Endothelial cell of umbilical vein (primary cell): ENCODE measurements at regions not wholly inside any gene's neighbourhood (a gene's known extent, or its start where the extent isn't known, plus 50 kb on each side); places are given as distances from the start of the nearest gene placed in this dataset.
A peak's percentile ranks its signal among the peaks of the same experiment; 100 is the strongest.

Experiments used
- BruUV-seq: library from RNA; stranded (reverse); fragments of 400-500 nt; replicated peaks from 2 replicates; lab custom pipeline; 2021; lab: Mats Ljungman, UMichigan
- CTCF ChIA-PET: fragments of 300-600, 350-600 bp; sonication (Branson Sonifier 250); formaldehyde crosslinking; loops from one replicate; lab custom pipeline; 2021; ENCODE audit warnings: antibody characterized with exemption, inconsistent platforms; lab: Charles Lee
- POLR2A ChIA-PET: fragments of 300-600, 350-600 bp; sonication (Branson Sonifier 250); formaldehyde crosslinking; loops from one replicate; lab custom pipeline; 2021; ENCODE audit warnings: antibody characterized with exemption, inconsistent platforms; lab: Charles Lee
- DNase-seq: peaks from one replicate; pipeline ENCODE4 v3.0.0-alpha.2; 2011; ENCODE audit warnings: low read depth, low spot score
- FAIRE-seq: peaks from 2 replicates; lab custom pipeline; 2011; peaks lifted over from hg19 to GRCh38; lab: Jason Lieb, UNC
- H2AFZ ChIP-seq: 2 replicates; pipeline ENCODE4 v1.6.0; 2012; ENCODE audit warnings: low read depth, low read length, control low read depth, inconsistent platforms
- H3K27ac ChIP-seq: 2 replicates; pipeline ENCODE4 v1.5.1; 2011; ENCODE audit warnings: low read depth, mild to moderate bottlenecking, control low read depth, low read length, moderate library complexity; ENCODE audit not compliant: insufficient read depth
- H3K27me3 ChIP-seq, 2 experiments: 2 replicates each; pipeline versions ENCODE4 v1.6.0 to v1.6.1; 2011; ENCODE audit warnings: low read length in 2 of 2, mixed read lengths in 1 of 2; ENCODE audit not compliant: control insufficient read depth in 2 of 2, insufficient read depth in 2 of 2
- H3K36me3 ChIP-seq, 2 experiments: 2 replicates in 1 of 2; 3 replicates in 1 of 2; pipeline ENCODE4 v1.5.1; 2011; ENCODE audit warnings: low read length in 2 of 2, mild to moderate bottlenecking in 1 of 2, moderate library complexity in 1 of 2; ENCODE audit not compliant: control insufficient read depth in 2 of 2, insufficient read depth in 2 of 2; ENCODE audit errors: extremely low read depth in 1 of 2
- H3K4me1 ChIP-seq: 3 replicates; pipeline ENCODE4 v1.5.1; 2011; ENCODE audit warnings: mild to moderate bottlenecking, low read length; ENCODE audit not compliant: control insufficient read depth, insufficient read depth; ENCODE audit errors: extremely low read depth
- H3K4me2 ChIP-seq: 2 replicates; pipeline ENCODE4 v1.6.1; 2011; ENCODE audit warnings: low read length, control low read depth, mixed read lengths; ENCODE audit not compliant: insufficient read depth
- H3K4me3 ChIP-seq, 3 experiments: fragments of 200-600 bp in 1 of 3; sonication (generic), shearing (Covaris generic) in 1 of 3; replicated peaks in 1 of 3; 2 replicates each; pipeline ENCODE4 v1.5.1; 2011 to 2016; ENCODE audit warnings: control low read depth in 3 of 3, low read length in 3 of 3, mild to moderate bottlenecking in 2 of 3, inconsistent platforms in 1 of 3, low read depth in 1 of 3, moderate library complexity in 1 of 3; ENCODE audit not compliant: insufficient read depth in 1 of 3
- H3K79me2 ChIP-seq: 2 replicates; pipeline ENCODE4 v1.6.0; 2012; ENCODE audit warnings: low read length, inconsistent platforms; ENCODE audit not compliant: control insufficient read depth, insufficient read depth
- H3K9ac ChIP-seq: replicated peaks from 2 replicates; pipeline ENCODE3; 2011; ENCODE audit warnings: low read length, control low read depth; ENCODE audit not compliant: insufficient read depth; ENCODE audit errors: extremely low read depth
- H3K9me1 ChIP-seq: replicated peaks from 3 replicates; pipeline ENCODE4 v1.6.0; 2011; ENCODE audit warnings: mild to moderate bottlenecking, low read length; ENCODE audit not compliant: control insufficient read depth, insufficient read depth; ENCODE audit errors: extremely low read depth
- H3K9me3 ChIP-seq: replicated peaks from 2 replicates; pipeline ENCODE4 v1.5.1; 2012; ENCODE audit warnings: low read length, inconsistent platforms; ENCODE audit not compliant: control insufficient read depth, insufficient read depth
- H4K20me1 ChIP-seq: replicated peaks from 2 replicates; pipeline ENCODE3; 2011; ENCODE audit warnings: mild to moderate bottlenecking, low read length; ENCODE audit not compliant: control insufficient read depth, insufficient read depth; ENCODE audit errors: extremely low read depth
- CTCF ChIP-seq, 2 donors: IDR thresholded peaks; 1 replicate in 1 of 2; 2 replicates in 1 of 2; pipeline ENCODE4 v1.5.1; 2011; ENCODE audit warnings: low read length in 2 of 2, mild to moderate bottlenecking in 2 of 2, moderate library complexity in 2 of 2, control low read depth in 1 of 2, inconsistent platforms in 1 of 2, low read depth in 1 of 2; ENCODE audit not compliant: insufficient read depth in 1 of 2; ENCODE audit errors: extremely low read depth in 1 of 2
- EZH2 ChIP-seq: IDR thresholded peaks from 2 replicates; pipeline ENCODE4 v1.6.1; 2012; ENCODE audit warnings: borderline replicate concordance, low read depth, mild to moderate bottlenecking, moderate library complexity, low read length, inconsistent platforms; ENCODE audit not compliant: severe bottlenecking
- FOS ChIP-seq: IDR thresholded peaks from 2 replicates; pipeline ENCODE4 v1.6.1; 2011; ENCODE audit warnings: mild to moderate bottlenecking, low read length, moderate library complexity, borderline replicate concordance; ENCODE audit not compliant: insufficient read depth
- GATA2 ChIP-seq: IDR thresholded peaks from 2 replicates; pipeline ENCODE4 v1.7.0; 2011; ENCODE audit warnings: low read depth, mild to moderate bottlenecking, moderate library complexity, mixed read lengths, low read length; ENCODE audit not compliant: insufficient read length, insufficient read depth
- JUN ChIP-seq: IDR thresholded peaks from 2 replicates; pipeline ENCODE4 v1.6.1; 2011; ENCODE audit warnings: borderline replicate concordance, low read depth; ENCODE audit not compliant: insufficient read length, insufficient read depth
- MAX ChIP-seq: IDR thresholded peaks from 2 replicates; pipeline ENCODE4 v1.6.1; 2011; ENCODE audit not compliant: insufficient read depth, insufficient read length
- MYC ChIP-seq: IDR thresholded peaks from one replicate; pipeline ENCODE4 v1.6.1; 2011; ENCODE audit warnings: mild to moderate bottlenecking, low read depth, low read length
- POLR2A ChIP-seq: IDR thresholded peaks from 2 replicates; pipeline ENCODE4 v1.6.1; 2012; ENCODE audit warnings: low read depth, mild to moderate bottlenecking, control low read depth, low read length
- POLR2AphosphoS5 ChIP-seq: IDR thresholded peaks from 2 replicates; pipeline ENCODE4 v1.6.1; 2012; ENCODE audit warnings: low read depth, mild to moderate bottlenecking, control low read depth, low read length, moderate library complexity; ENCODE audit not compliant: insufficient read depth
- dilution Hi-C: fragments of 300-500 bp; cut with MboI; formaldehyde crosslinking; loops from one replicate; pipeline ENCODE4 v1.15.0; 2019; ENCODE audit warnings: low sequenced_read_pairs; ENCODE audit not compliant: extremely low pct_ligation_motif_present
- intact Hi-C: fragments of 100-400 bp; cut with micrococcal nuclease; formaldehyde crosslinking; loops from one replicate; pipeline ENCODE4 v1.10.0; 2022

- POLR2A ChIA-PET = no interaction called here
- dilution Hi-C loops = no loop called here
- Histone ChIP-seq H3K79me2 (no peaks in the 10 kb centered on the region), H3K9ac (no peak overlapping the region), H3K9me3 (no peaks in the 10 kb centered on the region), H3K9me1 (no peaks in the 10 kb centered on the region), H2AFZ (no peak overlapping the region), H3K4me1 (no peaks in the 10 kb centered on the region), H3K27ac (no peak overlapping the region), H3K4me3 (no peak overlapping the region), H3K36me3 (no peaks in the 10 kb centered on the region), H3K27me3 (no peaks in the 10 kb centered on the region), H4K20me1 (no peaks in the 10 kb centered on the region), H3K4me2 (no peak overlapping the region)
- no TSS peak for BruUV-seq
- DNase-seq (peak; percentile 13), FAIRE-seq (no peak)
- intact Hi-C loops = no loop called here
- CTCF ChIA-PET = interaction anchor here (1.6 to 2.2 kb wide), 2 partner anchors 9 to 234 kb away, joined by 5 to 7 read pairs; no protein-coding TSS in a partner anchor
- TF ChIP-seq FOS = peak; percentile 67
- no peak for TF ChIP-seq MAX
- TF ChIP-seq POLR2A = no peak
- no peak for TF ChIP-seq EZH2
- TF ChIP-seq POLR2AphosphoS5 = no peak
- no peak for TF ChIP-seq CTCF (IDR thresholded peaks at IDR 0.05; ENCODE audit: extremely low read depth in 1 of 2, insufficient read depth in 1 of 2, low read depth in 1 of 2, low read length in 2 of 2)
- TF ChIP-seq MYC = no peak
- TF ChIP-seq GATA2 = peak; percentile 67
- peak; percentile 43 for TF ChIP-seq JUN
These were observed 51.5 kb upstream of the VAV3 start for GRCh38 chr1:108016451-108016920.
